ENCODE measurements at regions not wholly inside any gene's neighbourhood (a gene's known extent, or its start where the extent isn't known, plus 50 kb on each side); places are given as distances from the start of the nearest gene placed in this dataset.
"Not testable (repeated sequence)": the region's sequence is repeated elsewhere in the genome, so short reads cannot be mapped to it uniquely, and the experiment has no call there.

DNA sequence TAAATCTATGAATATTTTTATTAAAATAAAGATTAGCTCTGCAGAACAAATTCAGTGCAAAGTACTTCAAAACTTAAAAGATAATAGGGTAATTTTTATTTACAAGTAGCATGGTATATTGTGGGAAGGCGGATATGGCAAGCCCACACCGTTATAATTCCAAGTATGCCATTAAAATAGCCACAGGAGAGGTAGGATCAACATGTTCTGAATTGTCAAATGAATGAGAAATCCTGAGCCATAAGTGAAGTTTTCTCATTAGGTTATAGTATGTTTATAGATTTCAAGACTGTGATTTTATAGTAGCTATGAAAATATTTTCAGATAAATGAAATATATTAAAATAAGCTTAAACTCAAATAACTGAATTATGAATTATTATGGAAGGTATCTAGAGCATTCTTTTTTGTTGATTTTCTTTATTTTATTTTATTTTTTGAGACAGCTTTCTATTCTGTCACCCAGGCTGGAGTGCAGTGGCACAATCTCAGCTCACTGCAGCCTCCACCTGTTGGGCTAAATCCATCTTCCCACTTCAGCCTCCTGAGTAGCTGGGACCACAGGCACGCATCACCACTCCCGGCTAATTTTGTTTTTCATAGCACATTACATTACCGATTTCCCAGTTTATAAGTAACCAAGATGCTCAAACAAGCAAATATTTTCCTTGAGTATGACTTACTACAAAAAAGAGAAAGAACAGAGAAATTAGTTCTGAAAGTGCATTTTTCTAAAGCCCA, 956.6 kb downstream of the GATA3 start:
- ChIA-PET CTCF (no interaction called here), POLR2A (no interaction called here)

DNA sequence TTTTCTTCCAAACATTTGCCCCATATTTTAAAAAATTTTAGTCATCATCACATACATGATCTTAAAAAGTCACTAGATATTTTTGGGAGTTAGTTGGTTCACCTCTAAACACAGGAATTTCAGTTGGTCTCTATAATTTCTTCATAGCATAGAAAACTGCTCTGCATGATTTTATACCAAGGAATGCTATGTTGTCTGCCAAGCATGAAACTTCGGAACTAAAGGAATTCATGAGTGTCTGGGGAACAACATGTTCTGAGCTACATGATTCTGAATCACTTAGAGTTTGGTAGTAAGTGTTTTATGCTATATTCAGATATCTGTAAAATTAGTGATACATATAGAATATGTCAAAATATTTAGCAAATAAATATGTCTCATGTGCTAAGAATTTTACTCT, 957.8 kb downstream of the GATA3 start:
- POLR2A ChIA-PET: no interaction called here

DNA sequence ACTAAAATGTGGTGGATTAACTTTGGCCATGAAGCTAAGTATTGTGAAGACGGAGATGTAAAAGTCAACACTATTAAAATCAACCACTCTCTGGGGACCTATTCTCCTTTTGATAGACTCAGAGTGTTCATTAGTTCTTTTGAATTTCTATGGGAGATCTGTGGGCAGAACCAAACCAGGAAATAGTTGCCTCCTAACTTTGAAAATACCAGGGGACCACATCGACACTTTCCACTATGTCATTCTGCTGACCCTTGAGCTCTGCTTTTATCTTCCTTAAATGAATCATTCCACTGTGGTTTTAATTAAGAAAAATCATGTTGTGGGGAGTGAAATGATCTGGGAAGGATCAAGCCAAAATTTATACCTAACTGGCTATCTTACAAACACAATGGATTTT, 960.5 kb downstream of the GATA3 start:
- ChIA-PET CTCF (interaction anchor here (0.6 kb wide), 1 partner anchor 1443 kb away, joined by 3 read pairs; no protein-coding TSS in a partner anchor), POLR2A (no interaction called here)

More for the DNA sequence above, 957.8 kb downstream of the GATA3 start:
- CTCF ChIA-PET: no interaction called here

DNA sequence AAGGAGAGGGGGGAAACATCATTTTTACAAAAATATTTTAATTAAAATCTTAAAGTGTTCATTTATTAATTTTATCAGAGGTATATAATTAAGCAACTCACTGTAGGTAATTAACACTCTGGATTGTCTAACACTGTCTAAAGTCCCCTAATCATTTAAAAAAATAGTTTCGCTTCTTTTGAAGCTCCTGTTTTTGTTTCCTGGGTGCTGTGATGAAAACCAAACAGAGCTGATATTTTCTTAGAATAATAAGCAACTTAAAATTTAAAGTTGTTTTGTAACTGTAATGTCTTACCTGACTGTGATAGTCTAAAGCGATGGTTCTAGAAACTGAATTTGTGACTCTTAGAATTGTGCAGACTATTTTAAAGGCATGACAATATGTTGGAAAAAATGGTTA, 961.0 kb downstream of the GATA3 start:
- POLR2A ChIA-PET: no interaction called here
- CTCF ChIA-PET: no interaction called here

DNA sequence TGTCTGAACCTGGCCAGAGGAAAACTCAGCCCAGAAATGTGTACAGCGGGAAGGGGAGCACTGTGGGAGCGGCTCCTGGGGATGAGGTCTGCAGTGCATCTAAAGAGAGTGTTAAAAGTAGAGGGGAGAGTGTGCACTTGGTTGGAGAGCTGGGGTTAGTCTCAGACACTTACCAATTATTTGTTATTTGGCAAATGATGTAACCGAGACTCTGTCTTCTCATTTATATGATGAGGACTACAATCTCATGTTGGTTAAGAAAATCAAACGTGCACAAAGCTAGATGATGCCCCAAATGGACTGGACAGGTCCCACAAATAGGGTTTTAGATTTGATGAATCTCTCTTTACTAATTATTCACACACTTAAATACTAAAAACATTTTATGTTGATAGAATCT, 962.4 kb downstream of the GATA3 start:
- POLR2A ChIA-PET: no interaction called here
- CTCF ChIA-PET: no interaction called here

DNA sequence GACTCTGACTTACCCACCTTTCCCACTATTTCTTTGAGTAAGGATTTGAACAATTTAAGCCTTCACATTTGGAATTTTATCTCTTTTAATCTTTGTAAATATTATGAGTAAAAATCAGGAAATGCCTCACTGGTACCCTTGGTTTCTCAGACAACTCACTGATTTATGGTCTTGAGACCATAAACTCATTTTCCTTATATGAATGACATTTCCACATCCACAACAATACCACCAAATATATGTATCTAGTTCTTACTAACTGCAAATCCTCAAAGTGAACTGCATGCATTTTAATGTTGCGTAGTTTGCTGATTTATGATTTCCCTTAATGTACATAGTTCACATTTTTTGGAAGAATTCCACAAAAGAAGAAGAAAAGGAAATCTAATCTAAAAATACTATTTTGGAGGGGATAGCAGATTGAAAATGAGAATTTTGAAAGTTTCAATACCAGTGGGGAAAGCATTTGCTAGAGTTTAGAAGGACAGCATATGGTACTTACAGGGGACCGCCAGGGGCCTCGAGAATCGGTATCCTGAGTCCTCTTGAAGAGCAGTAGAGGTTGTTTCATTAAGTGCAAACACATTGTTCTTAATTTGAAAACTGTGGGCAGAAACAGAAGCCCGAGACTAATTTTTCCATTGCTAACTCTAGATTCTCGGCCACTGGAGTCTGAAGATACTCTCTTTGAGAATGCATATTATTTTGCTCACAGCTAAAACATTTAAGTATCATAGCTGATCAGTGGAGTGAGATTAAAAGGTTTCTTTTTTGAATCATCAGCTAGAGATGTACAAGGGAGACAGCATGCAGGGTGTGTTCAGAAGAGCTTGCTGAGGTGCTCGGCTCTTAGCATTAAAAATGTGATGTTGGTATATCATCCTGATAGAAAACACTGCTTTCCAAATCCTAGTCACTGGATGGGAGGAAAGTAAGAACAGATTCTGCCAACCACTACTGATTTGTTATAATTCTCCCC, 964.0 kb downstream of the GATA3 start:
- CTCF ChIA-PET: no interaction called here
- POLR2A ChIA-PET: no interaction called here

DNA sequence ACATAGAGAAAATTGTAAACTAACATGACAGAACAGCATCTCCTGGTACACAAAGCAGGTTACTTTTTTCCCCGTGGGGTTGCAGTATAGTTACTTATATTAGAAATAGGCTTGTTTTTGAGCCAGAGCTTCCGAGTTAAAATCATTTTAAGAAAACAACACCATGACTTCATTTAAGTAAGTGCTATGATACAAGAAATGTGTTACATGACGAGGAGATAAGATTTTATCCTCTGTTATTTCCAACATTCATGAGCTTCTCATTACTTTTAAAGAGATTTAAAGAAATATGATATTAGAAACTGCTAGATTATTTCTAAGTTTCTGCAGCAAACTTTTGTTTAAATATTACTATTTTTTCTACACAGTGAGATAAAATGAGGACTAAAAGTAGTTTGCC, 968.7 kb downstream of the GATA3 start:
- CTCF ChIA-PET: no interaction called here
- POLR2A ChIA-PET: no interaction called here

DNA sequence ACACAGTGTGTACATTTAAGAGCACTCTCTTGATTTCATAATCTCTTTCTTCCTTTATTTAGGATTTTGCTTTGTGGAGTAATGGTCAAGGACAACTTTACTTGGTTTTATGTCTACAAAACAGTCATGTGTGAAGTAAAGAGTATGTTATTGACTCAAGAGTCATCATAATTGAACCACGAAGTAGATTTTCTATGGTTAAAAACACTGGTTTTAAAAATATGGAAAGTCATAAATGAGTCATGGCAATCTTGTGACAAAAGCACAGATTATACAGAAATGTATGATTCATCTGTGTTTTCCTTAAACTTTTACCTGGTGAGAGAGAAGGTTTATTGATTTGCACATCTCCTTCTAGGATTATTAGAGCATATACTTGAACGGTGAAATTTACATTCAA, 969.7 kb downstream of the GATA3 start:
- CTCF ChIA-PET: no interaction called here
- POLR2A ChIA-PET: no interaction called here

DNA sequence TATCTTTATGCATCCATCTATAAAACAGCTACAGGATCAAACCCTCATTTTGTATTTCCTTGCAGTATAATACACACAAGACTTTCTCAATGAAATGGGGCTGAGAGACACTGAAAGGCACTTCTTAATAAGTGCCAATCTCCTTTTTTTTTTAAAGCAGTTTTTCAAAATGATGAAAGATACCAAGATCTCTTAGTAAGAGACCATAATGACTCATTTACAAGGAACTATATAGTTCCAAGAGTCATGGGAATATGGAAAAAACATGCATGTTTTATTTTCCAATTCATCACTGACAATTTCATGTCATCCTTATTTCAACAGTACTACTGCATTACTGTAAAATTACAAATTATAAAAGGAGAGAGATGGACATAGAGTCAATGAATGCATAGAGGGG, 973.7 kb downstream of the GATA3 start:
- ChIA-PET CTCF (no interaction called here), POLR2A (no interaction called here)

DNA sequence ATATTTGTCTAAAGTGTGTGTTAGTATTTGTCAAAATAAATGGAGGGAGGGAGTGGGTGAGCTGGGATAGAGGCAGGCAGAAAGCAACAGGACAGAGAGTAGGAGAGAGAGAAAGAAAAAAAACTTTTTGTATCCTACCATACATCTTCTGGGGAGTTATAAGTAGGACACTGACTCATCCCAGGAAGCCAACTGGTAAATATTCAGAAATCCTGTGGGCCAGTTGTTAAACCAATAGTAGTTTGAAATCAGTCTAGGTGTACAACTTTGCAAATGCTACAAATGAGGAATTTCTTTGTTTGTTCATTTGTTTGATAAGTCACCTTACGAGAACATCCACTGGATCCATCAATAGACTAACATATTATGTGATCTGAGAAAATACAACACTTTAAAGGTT, 980.9 kb downstream of the GATA3 start:
- ChIA-PET CTCF (no interaction called here), POLR2A (no interaction called here)

DNA sequence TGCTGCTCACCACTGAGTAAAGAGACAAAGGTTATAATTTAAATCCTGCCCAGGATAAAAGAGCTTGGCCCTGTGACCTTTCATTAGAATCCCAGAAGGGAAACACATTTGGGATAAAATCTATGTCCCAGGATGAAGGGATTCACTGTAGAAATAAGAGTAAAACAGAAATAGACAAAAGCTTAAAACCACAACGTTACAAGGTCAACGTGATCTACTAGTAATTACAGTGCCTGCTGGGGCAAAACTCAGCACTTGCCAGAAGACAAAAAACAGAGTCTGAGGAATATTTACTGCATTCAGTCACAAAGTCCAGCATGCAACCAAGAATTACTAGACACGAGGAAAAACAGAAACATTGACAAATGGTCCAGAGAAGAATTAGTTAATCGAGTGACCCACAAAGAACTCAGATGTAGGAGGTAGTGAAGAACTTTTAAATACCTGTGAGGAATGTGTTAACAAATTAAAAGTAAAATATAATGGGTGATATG, 982.3 kb downstream of the GATA3 start:
- ChIA-PET POLR2A (no interaction called here), CTCF (no interaction called here)

DNA sequence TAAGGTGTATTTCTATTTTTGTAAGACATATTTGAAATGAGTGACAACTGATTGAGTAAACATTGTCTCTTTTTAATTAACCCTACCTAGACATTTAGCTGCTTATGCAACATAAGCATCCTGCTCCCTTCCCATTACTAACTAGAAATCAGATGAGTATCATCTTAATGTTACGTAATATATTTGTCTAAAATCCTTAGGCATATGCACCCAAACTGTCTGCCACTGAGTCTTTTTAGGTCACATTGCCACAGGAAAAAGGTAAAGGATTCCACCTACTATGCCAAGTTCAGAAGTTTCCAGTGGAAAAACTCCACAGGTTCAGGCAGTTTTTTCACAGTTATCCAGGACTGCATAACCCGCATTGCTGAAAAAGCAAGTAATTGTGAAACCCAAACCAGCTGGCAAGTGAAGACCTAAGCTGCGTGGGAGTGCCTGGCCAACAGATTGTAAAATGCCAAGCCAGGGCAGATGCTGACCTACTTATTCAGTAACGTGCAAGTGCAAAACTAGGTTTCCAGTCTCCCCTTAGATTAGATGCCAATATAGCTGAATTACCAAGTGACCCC, 983.7 kb downstream of the GATA3 start:
- CTCF ChIA-PET: no interaction called here

DNA sequence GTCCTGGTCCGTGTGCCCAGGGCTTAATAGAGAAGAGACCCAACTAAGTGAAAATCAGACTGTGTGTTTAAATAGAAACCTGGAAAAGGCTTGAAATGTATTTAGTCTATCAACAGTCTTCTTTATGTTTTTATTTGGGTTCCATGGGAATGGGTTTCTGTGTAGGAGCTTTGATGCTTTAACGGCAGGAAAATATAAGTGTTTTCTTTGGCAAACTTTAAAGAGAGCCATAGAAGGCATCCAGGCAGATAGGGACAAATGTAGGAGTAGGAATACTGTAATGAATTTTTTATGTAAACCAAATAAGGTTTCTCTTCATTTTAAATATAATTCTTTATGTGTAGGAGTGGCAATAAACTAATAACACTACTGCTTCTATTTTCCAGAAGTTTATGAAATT, 989.0 kb downstream of the GATA3 start:
- CTCF ChIA-PET: no interaction called here
- POLR2A ChIA-PET: no interaction called here

More for the DNA sequence above, 983.7 kb downstream of the GATA3 start:
- POLR2A ChIA-PET: no interaction called here

DNA sequence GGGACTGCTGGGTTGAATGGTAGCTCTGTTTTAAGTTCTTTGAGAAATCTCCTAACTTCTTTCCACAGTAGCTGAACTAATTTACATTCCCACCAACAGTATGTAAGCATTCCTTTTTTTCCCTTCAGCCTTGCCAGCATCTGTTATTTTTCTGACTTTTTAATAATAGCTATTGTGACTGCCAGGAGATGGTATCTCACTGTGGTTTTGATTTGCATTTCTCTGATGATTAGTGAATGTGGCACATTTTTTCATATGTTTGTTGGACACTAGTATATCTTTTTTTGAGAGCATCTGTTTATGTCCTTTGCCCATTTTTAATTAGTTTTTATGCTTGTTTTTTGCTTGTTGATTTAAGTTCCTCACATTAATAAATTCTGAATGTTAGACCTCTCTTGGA, 990.8 kb downstream of the GATA3 start:
- ChIA-PET CTCF (no interaction called here), POLR2A (no interaction called here)

DNA sequence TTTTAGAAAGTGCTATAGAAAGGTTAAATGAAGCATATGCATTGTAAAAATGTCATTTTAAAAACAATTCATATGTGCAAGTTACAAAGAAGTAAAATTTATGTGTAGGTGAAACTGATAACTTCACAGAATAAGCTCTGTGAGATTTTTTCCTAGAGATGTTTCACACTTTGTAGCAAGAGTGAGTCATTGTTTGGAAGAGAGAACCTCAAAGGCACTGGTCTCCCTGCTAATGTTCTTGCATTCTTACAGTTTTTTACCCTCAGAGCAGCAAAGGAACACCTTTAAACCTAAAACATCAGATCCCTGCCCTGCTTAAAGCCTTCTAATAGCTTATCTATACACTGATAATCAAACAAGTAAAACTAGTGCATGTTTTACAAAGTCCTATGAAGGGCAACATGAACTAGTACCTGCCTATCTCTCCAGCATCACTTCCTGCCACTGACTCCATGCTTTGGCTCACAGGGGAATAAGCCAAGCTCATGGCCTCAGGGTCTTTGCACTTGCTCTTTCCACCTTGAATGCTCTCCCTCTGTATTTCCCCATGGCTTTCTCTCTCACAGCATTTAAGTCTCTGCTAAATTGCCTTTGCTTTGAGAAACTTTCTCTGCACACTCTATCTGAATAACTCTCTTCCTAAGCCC, 997.0 kb downstream of the GATA3 start:
- ChIA-PET POLR2A (no interaction called here), CTCF (interaction anchor here (0.6 kb wide), 1 partner anchor 1136 kb away, joined by 4 read pairs; no protein-coding TSS in a partner anchor)

DNA sequence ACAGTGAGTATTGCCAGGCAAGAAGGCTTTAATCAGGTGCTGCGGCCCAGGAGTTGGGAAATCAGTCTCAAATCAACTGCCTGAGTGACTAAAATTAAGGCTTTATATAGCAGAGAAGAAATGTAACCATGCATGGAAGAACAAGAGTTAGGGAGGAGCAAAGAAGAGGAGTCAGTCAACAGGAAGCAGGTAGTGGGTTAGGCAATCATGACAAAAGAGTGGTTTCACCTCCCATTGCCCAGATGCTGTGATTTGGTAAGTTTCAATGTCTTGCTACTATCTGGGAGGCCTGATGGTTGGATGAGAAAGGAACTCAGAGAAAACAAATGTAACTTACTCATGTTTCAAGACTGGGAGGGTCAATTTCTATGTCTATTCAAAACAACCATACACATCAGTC, 998.3 kb downstream of the GATA3 start:
- ChIA-PET CTCF (no interaction called here), POLR2A (no interaction called here)

DNA sequence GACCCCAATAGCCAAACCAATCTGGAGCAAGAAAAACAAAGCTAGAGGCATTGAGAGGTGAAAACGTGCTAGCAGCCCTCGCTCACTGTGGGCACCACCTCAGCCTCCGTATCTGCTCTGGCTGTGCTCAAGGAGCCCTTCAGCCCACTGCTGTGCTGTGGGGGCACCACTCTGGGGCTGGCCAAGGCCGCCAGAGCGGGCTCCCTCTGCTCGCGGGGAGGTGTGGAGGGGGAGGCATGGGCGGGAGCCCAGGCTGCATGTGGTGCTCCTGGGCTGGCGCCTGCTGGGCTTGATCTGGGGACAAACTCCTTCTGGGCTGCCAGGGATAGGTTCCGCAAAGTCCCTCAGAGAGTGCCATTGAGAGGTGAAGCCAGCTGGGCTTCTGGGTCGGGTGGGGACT, 1002.0 kb downstream of the GATA3 start:
- ChIA-PET POLR2A (no interaction called here), CTCF (no interaction called here)

DNA sequence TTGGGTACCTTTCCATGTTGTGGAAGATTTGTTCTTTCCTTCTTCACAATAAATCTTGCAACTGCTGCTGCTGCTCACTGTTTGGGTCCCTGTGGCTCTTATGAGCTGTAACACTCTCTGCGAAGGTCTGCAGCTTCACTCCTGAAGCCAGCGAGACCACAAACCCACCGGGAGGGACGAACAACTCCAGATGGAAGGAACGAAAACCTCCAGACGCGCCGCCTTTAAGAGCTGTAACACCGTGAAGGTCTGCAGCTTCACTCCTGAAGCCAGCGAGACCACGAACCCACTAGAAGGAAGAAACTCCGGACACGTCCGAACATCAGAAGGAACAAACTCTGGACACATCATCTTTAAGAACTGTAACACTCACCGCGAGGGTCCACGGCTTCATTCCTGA, 1002.8 kb downstream of the GATA3 start:
- POLR2A ChIA-PET, CTCF ChIA-PET: not testable (repeated sequence)

DNA sequence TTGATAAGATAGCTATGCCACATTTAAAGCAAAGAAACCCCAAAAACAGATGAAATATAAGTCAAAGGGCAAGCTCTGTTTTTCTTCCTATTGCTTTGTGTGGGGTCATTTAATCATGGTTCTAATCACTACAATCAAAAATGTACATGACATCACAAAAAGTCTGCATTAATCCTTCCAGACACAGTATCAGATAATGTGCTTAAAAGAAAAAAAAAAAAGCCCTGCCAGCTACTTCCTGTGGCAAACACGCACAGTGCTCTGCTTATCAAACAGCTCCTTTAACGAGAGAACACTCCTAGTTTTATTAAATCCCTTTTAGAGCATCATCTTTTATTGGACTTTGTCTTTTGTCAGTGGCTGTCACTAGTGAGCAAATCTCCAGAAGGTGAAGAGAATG, 1005.8 kb downstream of the GATA3 start:
- POLR2A ChIA-PET: no interaction called here
- CTCF ChIA-PET: interaction anchor here (0.7 kb wide), 1 partner anchor 18 kb away, joined by 3 read pairs; no protein-coding TSS in a partner anchor

DNA sequence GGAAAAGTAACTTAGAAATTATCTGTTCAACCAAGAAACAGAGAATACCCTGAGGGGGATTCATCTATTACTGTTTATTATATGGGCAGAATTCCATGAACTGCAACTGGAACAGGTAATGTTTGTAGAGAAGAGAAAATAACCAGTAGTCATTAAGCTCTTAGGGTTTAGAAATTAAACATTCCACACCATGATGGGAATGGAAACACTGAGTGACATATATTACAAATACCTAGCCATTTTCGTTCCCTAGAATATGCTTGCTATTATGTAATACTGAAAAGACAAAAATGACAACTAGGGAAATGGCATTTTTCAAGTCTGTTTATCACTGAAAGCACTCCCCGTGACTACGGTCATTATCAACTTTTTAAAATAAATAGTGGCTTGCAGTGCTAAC, 1007.4 kb downstream of the GATA3 start:
- ChIA-PET POLR2A (no interaction called here), CTCF (no interaction called here)
